Brain microvascular endothelial cell (primary cell): ENCODE measurements at regions not wholly inside any gene's neighbourhood (a gene's known extent, or its start where the extent isn't known, plus 50 kb on each side); places are given as distances from the start of the nearest gene placed in this dataset.
"Not testable (repeated sequence)": the region's sequence is repeated elsewhere in the genome, so short reads cannot be mapped to it uniquely, and the experiment has no call there.

ENCODE experiments used
- DNase-seq: peaks from one replicate; pipeline ENCODE4 v3.0.0-alpha.2; 2020
- H3K27ac ChIP-seq: fragments of 250-450 bp; sonication (Bioruptor Pico); 2 replicates; pipeline ENCODE4 v1.5.1; 2020; ENCODE audit warnings: mild to moderate bottlenecking, moderate library complexity
- H3K27me3 ChIP-seq: fragments of 250-450 bp; sonication (Bioruptor Pico); replicated peaks from 2 replicates; pipeline ENCODE4 v1.5.1; 2020; ENCODE audit warnings: mild to moderate bottlenecking
- H3K36me3 ChIP-seq: fragments of 250-450 bp; sonication (Bioruptor Pico); replicated peaks from 2 replicates; pipeline ENCODE4 v1.5.1; 2020; ENCODE audit warnings: mild to moderate bottlenecking
- H3K4me3 ChIP-seq: 2 replicates; pipeline ENCODE4 v1.5.1; 2011; ENCODE audit warnings: low read depth, mild to moderate bottlenecking, control low read depth, low read length, moderate library complexity
- CTCF ChIP-seq: IDR thresholded peaks from 2 replicates; pipeline ENCODE4 v1.5.1; 2011; ENCODE audit warnings: low read depth, mild to moderate bottlenecking, moderate library complexity, low read length, control low read depth, inconsistent platforms; ENCODE audit errors: missing control alignments
- in situ Hi-C: cut with HindIII; loops from 2 replicates; pipeline ENCODE4 v1.10.0; 2017; ENCODE audit warnings: low sequenced_read_pairs, low pct_ligation_motif_present

DNA sequence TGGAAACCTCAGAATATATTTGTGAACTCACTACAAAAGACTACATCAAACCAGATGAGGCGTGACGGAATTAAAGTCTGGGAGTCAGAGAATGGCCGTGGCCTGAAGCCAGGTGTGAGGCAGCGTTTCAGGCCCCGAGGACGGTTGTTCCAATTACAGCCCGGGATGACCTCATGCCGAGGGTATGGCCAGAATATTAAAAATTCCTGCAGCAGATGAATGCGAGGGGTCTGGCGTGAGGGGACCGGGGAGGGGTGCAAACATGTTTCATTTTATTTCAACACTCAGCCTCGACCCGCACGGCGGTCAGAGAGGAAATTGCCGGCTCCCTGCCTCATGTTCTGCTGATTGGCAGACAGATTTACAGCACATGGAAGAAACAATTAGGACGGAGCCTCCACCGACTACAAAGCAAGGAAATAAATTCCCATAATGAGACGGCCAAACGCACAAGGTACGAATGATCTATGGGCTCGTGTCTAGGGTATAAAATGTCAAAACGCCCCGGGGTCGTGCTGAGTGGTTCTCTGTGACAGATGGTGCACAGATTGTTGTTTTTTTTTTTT, 289.7 kb downstream of the SHOX start:
- in situ Hi-C loops = no loop called here
- Histone ChIP-seq H3K27ac (no peak overlapping the region), H3K36me3 (no peaks in the 10 kb centered on the region), H3K4me3 (no peak overlapping the region), H3K27me3 (no peaks in the 10 kb centered on the region)
- peak; percentile 37 for DNase-seq
- no peak for TF ChIP-seq CTCF

DNA sequence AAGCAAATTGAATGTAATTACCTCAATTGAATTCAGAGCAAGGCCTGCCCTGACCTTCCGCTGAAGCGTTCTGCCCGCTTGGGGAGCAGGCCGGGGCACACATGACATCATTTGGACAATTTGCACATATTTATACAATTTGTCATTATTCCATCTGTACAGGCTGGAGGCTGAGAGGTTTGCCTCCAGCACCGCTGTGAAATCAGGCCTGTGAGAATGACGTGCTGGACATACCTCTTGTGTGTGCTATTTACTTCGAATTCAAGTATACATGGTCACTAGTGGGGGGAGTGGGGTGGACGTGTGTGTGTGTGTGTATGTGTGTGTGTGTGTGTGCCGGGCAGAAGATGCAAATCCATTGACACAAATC, 285.6 kb downstream of the SHOX start:
- TF ChIP-seq CTCF = no peak
- Histone ChIP-seq H3K4me3 (no peak overlapping the region), H3K27ac (no peak overlapping the region), H3K27me3 (no peaks in the 10 kb centered on the region), H3K36me3 (no peaks in the 10 kb centered on the region)
- peak; percentile 35 for DNase-seq
- in situ Hi-C loops = no loop called here

DNA sequence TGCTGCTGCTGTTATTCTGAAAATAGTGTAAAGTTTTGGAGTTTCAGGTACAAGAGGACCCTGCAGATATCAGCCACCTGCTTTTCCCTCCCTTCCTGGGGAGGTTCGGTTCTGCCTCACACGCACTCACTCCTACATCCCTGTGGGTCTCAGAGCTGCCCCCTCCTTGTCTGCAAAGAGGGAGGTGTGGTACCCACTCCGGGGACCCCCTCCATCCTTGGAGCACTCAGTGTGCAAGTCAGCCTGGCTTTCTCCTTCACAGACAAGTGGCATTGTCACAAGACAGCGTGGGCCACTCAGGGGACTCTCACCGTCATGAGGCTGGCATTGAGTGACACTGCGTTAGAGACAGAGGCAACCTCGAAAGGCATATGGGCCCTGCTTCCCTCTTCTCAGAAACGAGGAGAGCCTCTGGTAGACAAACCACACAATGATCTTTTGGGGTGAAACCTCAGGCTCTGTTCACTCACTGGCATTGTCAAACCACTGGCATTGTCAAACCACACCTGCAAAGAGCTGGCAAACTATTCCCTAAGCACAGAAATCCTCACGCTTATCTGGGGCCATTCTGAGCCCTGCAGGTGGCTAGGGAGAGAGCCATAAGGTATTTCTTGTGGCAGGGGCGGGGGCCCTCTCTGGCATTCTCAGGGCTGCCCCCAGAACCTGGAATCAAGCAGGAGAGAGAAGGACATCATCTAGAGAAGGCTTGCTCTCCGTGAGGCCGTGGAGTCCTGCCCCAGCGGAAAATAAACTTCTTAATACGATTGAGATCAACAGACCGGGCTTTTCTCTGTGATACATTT, 285.0 kb downstream of the SHOX start:
- no peak for DNase-seq
- in situ Hi-C loops = no loop called here
- no peak overlapping the region for H3K4me3 ChIP-seq
- no peaks in the 10 kb centered on the region for H3K36me3 ChIP-seq
- no peak for TF ChIP-seq CTCF
- H3K27me3 ChIP-seq = no peaks in the 10 kb centered on the region
- no peak overlapping the region for H3K27ac ChIP-seq

DNA sequence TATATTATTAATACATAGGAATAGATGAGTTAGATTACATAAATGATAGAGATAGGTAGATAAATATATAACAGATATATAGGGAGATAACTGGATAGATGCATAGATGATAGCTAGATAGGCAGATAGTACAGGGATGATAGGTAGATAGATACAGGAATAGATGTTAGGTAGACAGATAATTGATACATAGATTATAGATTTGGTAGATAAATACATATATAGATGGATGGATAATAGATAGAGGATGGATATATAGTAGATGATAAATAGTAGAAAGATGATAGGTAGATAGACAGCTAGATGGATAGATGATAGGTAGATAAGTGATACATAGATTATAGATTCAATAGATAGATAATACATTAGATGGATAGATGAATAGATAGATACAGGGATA, 283.6 kb downstream of the SHOX start:
- Histone ChIP-seq H3K27ac (no peak overlapping the region), H3K36me3 (no peaks in the 10 kb centered on the region), H3K27me3 (no peaks in the 10 kb centered on the region), H3K4me3 (no peak overlapping the region)
- no peak for DNase-seq
- in situ Hi-C loops = no loop called here
- no peak for TF ChIP-seq CTCF

- TF ChIP-seq CTCF = no peak
Measured at GRCh38 chrX:912677-913076, 282.1 kb downstream of the SHOX start.

GRCh38 chrX:909068-909467, 278.5 kb downstream of the SHOX start:
- H3K4me3 ChIP-seq, in situ Hi-C loops, H3K27ac ChIP-seq, DNase-seq, H3K27me3 ChIP-seq, H3K36me3 ChIP-seq: not testable (repeated sequence)

More at GRCh38 chrX:912677-913076, 282.1 kb downstream of the SHOX start:
- H3K36me3 ChIP-seq = no peaks in the 10 kb centered on the region
- no peak for DNase-seq
- no peak overlapping the region for H3K4me3 ChIP-seq
- no peak overlapping the region for H3K27ac ChIP-seq
- in situ Hi-C loops = no loop called here
- no peaks in the 10 kb centered on the region for H3K27me3 ChIP-seq
